ENCODE measurements at regions not wholly inside any gene's neighbourhood (a gene's known extent, or its start where the extent isn't known, plus 50 kb on each side); places are given as distances from the start of the nearest gene placed in this dataset.

DNA sequence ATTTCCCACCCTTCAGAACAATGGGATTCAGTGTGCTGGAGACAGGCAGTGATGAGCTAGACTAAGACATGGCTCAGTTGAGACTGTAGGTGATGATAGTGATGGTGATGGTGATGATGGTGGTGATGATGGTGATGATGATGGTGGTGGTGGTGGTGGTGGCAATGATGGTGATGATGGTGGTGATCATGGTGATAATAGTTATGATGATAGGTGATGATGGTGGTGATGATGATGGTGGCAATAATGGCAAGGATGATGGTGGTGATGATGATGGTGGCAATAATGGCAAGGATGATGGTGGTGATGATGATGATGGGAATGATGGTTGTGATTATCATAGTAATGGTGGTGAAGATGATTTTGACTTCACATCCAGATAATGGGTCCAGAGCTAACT, 176.7 kb downstream of the NXNL2 start:
- no peaks in the 10 kb centered on the region for H3K36me3 Mint-ChIP-seq (ENCODE audit: insufficient read depth, unreplicated experiment)
- no peaks in the 10 kb centered on the region for H3K4me1 Mint-ChIP-seq (ENCODE audit: low read depth, unreplicated experiment)
- H3K27me3 Mint-ChIP-seq (ENCODE audit: unreplicated experiment) = no peaks in the 10 kb centered on the region
- H3K27ac Mint-ChIP-seq (ENCODE audit: unreplicated experiment) = no peak overlapping the region
- no peak for DNase-seq
- intact Hi-C loops (cut with micrococcal nuclease; ENCODE audit: unreplicated experiment) = no loop called here
- no peak overlapping the region for H3K4me3 Mint-ChIP-seq (ENCODE audit: low read depth, unreplicated experiment)
- CTCF ChIA-PET = no interaction called here
- BruUV-seq (replicated peaks) = no TSS peak
- TF ChIP-seq, protein P1, sequence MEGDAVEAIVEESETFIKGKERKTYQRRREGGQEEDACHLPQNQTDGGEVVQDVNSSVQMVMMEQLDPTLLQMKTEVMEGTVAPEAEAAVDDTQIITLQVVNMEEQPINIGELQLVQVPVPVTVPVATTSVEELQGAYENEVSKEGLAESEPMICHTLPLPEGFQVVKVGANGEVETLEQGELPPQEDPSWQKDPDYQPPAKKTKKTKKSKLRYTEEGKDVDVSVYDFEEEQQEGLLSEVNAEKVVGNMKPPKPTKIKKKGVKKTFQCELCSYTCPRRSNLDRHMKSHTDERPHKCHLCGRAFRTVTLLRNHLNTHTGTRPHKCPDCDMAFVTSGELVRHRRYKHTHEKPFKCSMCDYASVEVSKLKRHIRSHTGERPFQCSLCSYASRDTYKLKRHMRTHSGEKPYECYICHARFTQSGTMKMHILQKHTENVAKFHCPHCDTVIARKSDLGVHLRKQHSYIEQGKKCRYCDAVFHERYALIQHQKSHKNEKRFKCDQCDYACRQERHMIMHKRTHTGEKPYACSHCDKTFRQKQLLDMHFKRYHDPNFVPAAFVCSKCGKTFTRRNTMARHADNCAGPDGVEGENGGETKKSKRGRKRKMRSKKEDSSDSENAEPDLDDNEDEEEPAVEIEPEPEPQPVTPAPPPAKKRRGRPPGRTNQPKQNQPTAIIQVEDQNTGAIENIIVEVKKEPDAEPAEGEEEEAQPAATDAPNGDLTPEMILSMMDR (IDR thresholded peaks at IDR 0.05; ENCODE audit: unreplicated experiment) = no peak
- peaks cover 4% of the 10 kb centered on the region for H3K9me3 Mint-ChIP-seq (ENCODE audit: low read depth, unreplicated experiment)

DNA sequence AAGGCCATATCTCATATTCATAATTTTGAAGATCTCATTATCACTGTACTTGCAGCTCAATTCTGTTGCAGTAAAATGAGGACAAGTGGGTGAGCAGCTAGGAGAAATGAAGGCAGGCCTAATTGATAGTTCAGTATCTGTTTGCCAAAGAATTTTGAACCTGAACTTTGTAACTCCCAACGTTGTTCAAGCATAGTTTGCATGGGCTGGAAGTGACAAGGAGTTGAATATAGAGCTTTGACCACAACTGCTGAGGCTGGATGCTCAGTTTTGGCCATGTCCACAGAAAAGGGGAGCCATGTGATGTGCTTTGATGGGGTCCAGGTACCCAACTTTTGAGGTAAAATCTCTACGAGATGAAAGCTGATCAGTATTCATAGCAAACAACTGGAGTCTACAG, 177.5 kb downstream of the NXNL2 start:
- Mint-ChIP-seq H3K4me1 (ENCODE audit: low read depth, unreplicated experiment) (no peaks in the 10 kb centered on the region), H3K27ac (ENCODE audit: unreplicated experiment) (no peak overlapping the region), H3K4me3 (ENCODE audit: low read depth, unreplicated experiment) (no peak overlapping the region), H3K9me3 (ENCODE audit: low read depth, unreplicated experiment) (peaks cover 4% of the 10 kb centered on the region), H3K36me3 (ENCODE audit: insufficient read depth, unreplicated experiment) (no peaks in the 10 kb centered on the region), H3K27me3 (ENCODE audit: unreplicated experiment) (no peaks in the 10 kb centered on the region)
- CTCF ChIA-PET = no interaction called here
- intact Hi-C loops (cut with micrococcal nuclease; ENCODE audit: unreplicated experiment) = no loop called here
- DNase-seq = no peak
- no TSS peak for BruUV-seq (replicated peaks)
- TF ChIP-seq, protein P1 (IDR thresholded peaks at IDR 0.05; ENCODE audit: unreplicated experiment) = no peak

DNA sequence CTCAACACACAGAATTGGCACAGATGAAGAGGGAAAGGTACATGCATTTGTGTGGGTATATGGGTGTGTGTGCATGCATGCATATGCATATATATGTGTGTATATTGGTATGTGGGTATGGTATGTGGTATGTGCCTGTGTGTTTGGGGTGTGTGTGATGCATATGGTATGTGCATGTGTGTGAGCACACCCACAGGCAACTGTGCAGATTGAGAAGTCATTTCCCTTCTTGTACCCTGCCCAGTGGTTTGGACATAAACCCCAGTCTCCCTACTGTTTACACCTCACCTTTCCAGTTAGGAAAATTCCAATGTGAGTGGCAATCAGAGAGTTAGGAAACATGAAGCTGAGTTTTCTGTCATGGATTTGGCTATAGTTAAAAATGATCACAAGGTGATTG, 178.0 kb downstream of the NXNL2 start:
- H3K27ac Mint-ChIP-seq (ENCODE audit: unreplicated experiment) = no peak overlapping the region
- no peaks in the 10 kb centered on the region for H3K4me1 Mint-ChIP-seq (ENCODE audit: low read depth, unreplicated experiment)
- peaks cover 4% of the 10 kb centered on the region for H3K27me3 Mint-ChIP-seq (ENCODE audit: unreplicated experiment)
- no peaks in the 10 kb centered on the region for H3K36me3 Mint-ChIP-seq (ENCODE audit: insufficient read depth, unreplicated experiment)
- CTCF ChIA-PET = no interaction called here
- no peak for DNase-seq
- intact Hi-C loops (cut with micrococcal nuclease; ENCODE audit: unreplicated experiment) = no loop called here
- BruUV-seq (replicated peaks) = no TSS peak
- no peak overlapping the region for H3K4me3 Mint-ChIP-seq (ENCODE audit: low read depth, unreplicated experiment)
- H3K9me3 Mint-ChIP-seq (ENCODE audit: low read depth, unreplicated experiment) = peaks cover 4% of the 10 kb centered on the region
- TF ChIP-seq, protein P1 (IDR thresholded peaks at IDR 0.05; ENCODE audit: unreplicated experiment) = no peak

DNA sequence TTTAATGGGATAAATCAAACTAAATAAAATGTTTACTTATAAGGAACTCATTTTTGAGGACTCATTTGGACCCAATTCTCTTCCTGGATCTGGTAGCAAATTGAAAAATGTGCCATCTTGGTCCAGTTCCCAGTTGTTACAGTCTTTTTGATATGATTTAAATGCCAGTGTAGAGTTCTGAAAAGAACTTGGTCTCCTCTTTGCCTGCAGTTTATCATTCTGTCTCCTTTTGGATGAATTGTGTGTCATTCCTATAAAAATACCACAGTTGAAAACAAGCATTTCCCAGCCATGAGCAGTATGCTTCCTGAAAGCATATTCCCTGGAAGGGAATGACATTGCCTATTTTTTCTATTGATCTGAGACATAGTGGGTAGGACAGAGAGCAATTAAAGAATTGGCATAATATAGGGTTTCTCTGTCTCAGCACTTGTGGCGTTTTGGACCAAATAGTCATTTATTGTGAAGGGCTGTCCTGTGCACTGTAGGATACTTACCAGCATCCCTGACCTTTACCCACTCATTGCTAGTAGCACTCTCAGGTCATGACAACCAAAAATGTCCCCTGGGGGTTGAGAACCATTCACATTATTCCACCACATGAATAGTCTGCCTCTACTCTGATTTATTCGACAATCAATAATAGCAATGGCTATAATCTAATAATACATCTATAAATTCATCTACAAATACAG, 181.8 kb downstream of the NXNL2 start:
- intact Hi-C loops (cut with micrococcal nuclease; ENCODE audit: unreplicated experiment) = no loop called here
- H3K36me3 Mint-ChIP-seq (ENCODE audit: insufficient read depth, unreplicated experiment) = no peaks in the 10 kb centered on the region
- peaks cover 4% of the 10 kb centered on the region for H3K9me3 Mint-ChIP-seq (ENCODE audit: low read depth, unreplicated experiment)
- H3K4me1 Mint-ChIP-seq (ENCODE audit: low read depth, unreplicated experiment) = no peaks in the 10 kb centered on the region
- no peak overlapping the region for H3K4me3 Mint-ChIP-seq (ENCODE audit: low read depth, unreplicated experiment)
- H3K27ac Mint-ChIP-seq (ENCODE audit: unreplicated experiment) = no peak overlapping the region
- peaks cover 15% of the 10 kb centered on the region for H3K27me3 Mint-ChIP-seq (ENCODE audit: unreplicated experiment)
- no TSS peak for BruUV-seq (replicated peaks)
- DNase-seq = no peak
- CTCF ChIA-PET = no interaction called here
- TF ChIP-seq, protein P1 (IDR thresholded peaks at IDR 0.05; ENCODE audit: unreplicated experiment) = no peak

Data from Calu3 (cell line).